Naive thymus-derived CD8-positive, alpha-beta T cell (primary cell): ENCODE measurements at regions not wholly inside any gene's neighbourhood (a gene's known extent, or its start where the extent isn't known, plus 50 kb on each side); places are given as distances from the start of the nearest gene placed in this dataset.

ENCODE experiments used
- ATAC-seq, 2 donors: fragments of 150-1000 bp; cut with Tn5 transposase in 1 of 2; sonication (Bioruptor Pico), chemical (Tn5 transposase) in 1 of 2; 1 replicate in 1 of 2; 2 replicates in 1 of 2; pipeline ENCODE4 v1.10.0; 2021; ENCODE audit warnings: mild to moderate bottlenecking in 2 of 2, moderate library complexity in 2 of 2
- POLR2A ChIA-PET: fragments of 350-600 bp; sonication (Branson Sonifier 250); formaldehyde crosslinking; loops from one replicate; lab custom pipeline; 2021; ENCODE audit warnings: antibody characterized with exemption; lab: Charles Lee
- DNase-seq, 10 donors: peaks; one replicate each; pipeline versions ENCODE4 v3.0.0 to v3.0.0-alpha.2; 2020 to 2022
- H3K27ac Mint-ChIP-seq, 10 donors: one replicate each; pipeline ENCODE4 v1.8.0; 2020 to 2022; ENCODE audit warnings: mild to moderate bottlenecking in 10 of 10, mixed read lengths in 10 of 10, moderate library complexity in 4 of 10, inconsistent platforms in 1 of 10
- H3K27me3 Mint-ChIP-seq, 5 donors: one replicate each; pipeline ENCODE4 v1.8.0; 2021 to 2022; ENCODE audit warnings: mixed read lengths in 5 of 5
- H3K36me3 Mint-ChIP-seq, 3 donors: one replicate each; pipeline ENCODE4 v1.8.0; 2020 to 2022; ENCODE audit warnings: mixed read lengths in 3 of 3, mild to moderate bottlenecking in 2 of 3, inconsistent platforms in 1 of 3
- H3K4me1 Mint-ChIP-seq, 4 donors: one replicate each; pipeline ENCODE4 v1.8.0; 2021 to 2022; ENCODE audit warnings: mixed read lengths in 4 of 4
- H3K4me3 Mint-ChIP-seq, 10 donors: one replicate each; pipeline ENCODE4 v1.8.0; 2020 to 2022; ENCODE audit warnings: mild to moderate bottlenecking in 10 of 10, mixed read lengths in 10 of 10, moderate library complexity in 6 of 10, inconsistent platforms in 1 of 10
- H3K9me3 Mint-ChIP-seq, 9 donors: one replicate each; pipeline ENCODE4 v1.8.0; 2020 to 2022; ENCODE audit warnings: mixed read lengths in 9 of 9, mild to moderate bottlenecking in 3 of 9, inconsistent platforms in 1 of 9, moderate library complexity in 1 of 9

DNA sequence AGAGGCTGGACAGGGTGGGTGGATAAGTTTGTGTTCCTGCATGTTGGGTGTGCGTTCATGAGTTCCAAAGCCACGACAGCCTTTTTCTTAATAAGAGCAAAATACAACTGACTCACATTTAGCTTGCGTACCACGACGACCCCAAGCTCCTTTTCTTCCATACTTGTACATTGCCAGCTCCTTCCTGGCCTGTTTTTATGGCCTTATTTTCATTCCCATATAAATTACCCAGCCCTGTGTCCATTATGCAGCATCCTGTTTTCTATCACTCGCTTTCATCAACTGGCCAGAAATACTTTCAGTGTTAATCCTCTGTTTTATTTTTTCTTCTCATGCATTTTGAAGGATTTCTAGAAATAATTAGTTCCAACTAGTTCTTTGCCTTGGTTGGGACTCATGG, 499.1 kb downstream of the FOXO1 start:
- DNase-seq (no peak), ATAC-seq (no peak)
- Mint-ChIP-seq H3K27me3 (no peaks in the 10 kb centered on the region), H3K36me3 (peaks cover 0 to 5% (median 0%) of the 10 kb centered on the region in 3 donors), H3K4me3 (no peak overlapping the region), H3K4me1 (peaks cover 22 to 79% (median 56%) of the 10 kb centered on the region in 4 donors), H3K9me3 (peaks cover 0 to 1% (median 0%) of the 10 kb centered on the region in 9 donors), H3K27ac (peak overlapping the region in 1 of 10 donors; percentile 29)
- POLR2A ChIA-PET, result interaction anchor here (1.0 to 1.6 kb wide), 2 partner anchors 15 to 19 kb away, joined by 3 to 5 read pairs; no protein-coding TSS in a partner anchor

- DNase-seq (no peak), ATAC-seq (no peak)
- H3K27me3 Mint-ChIP-seq, result no peaks in the 10 kb centered on the region
- POLR2A ChIA-PET, result interaction anchor here (1.0 kb wide), 2 partner anchors 11 to 19 kb away, joined by 3 to 5 read pairs; no protein-coding TSS in a partner anchor
- no peak overlapping the region for H3K4me3 Mint-ChIP-seq
- peaks cover 0 to 5% (median 0%) of the 10 kb centered on the region in 3 donors for H3K36me3 Mint-ChIP-seq
- peaks cover 22 to 78% (median 55%) of the 10 kb centered on the region in 4 donors for H3K4me1 Mint-ChIP-seq
- H3K27ac Mint-ChIP-seq, result peak overlapping the region in 1 of 10 donors; percentile 31
- peaks cover 0 to 1% (median 0%) of the 10 kb centered on the region in 9 donors for H3K9me3 Mint-ChIP-seq
Measured at GRCh38 chr13:40168425-40169166, 497.8 kb downstream of the FOXO1 start.

DNA sequence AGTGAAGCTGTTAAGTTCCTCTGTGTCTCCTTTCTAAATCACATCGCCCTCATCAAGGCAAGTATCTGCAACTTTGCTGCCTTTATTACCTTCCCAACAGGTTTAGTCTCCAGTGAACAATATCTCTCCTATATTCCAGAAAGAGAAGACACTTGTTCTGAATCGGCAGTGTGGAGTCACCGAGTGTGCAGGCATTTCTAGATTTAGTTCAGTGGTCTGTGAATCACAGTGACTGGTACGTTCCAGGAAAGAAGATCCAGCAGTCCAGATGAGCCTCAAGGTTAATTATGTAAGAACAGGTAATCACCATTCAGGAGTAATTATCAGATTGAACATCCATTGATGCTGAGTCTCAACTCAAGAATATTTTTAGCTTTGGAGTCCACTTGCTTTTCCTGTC, 497.0 kb downstream of the FOXO1 start:
- Mint-ChIP-seq H3K4me3 (no peak overlapping the region), H3K4me1 (peaks cover 22 to 72% (median 52%) of the 10 kb centered on the region in 4 donors), H3K27me3 (no peaks in the 10 kb centered on the region), H3K27ac (peak overlapping the region in 3 of 10 donors; percentile 31 to 54 (median 43)), H3K36me3 (peaks cover 0 to 5% (median 0%) of the 10 kb centered on the region in 3 donors), H3K9me3 (peaks cover 0 to 1% (median 0%) of the 10 kb centered on the region in 9 donors)
- POLR2A ChIA-PET, result interaction anchor here (0.6 to 1.0 kb wide), 3 partner anchors 18 to 154 kb away, joined by 3 to 4 read pairs (median 4); no protein-coding TSS in a partner anchor
- no peak for ATAC-seq
- DNase-seq, result no peak

- Mint-ChIP-seq H3K36me3 (peaks cover 0 to 5% (median 0%) of the 10 kb centered on the region in 3 donors), H3K9me3 (peaks cover 0 to 1% (median 0%) of the 10 kb centered on the region in 9 donors), H3K27ac (peak overlapping the region in 2 of 10 donors; percentile 43 to 54), H3K4me3 (no peak overlapping the region), H3K27me3 (no peaks in the 10 kb centered on the region), H3K4me1 (peaks cover 24 to 71% (median 53%) of the 10 kb centered on the region in 4 donors)
- POLR2A ChIA-PET, result interaction anchor here (0.6 to 1.0 kb wide), 4 partner anchors 12 to 391 kb away, joined by 3 to 4 read pairs (median 4); no protein-coding TSS in a partner anchor
- ATAC-seq (no peak), DNase-seq (no peak)
Measured at GRCh38 chr13:40170091-40170490, 496.4 kb downstream of the FOXO1 start.

DNA sequence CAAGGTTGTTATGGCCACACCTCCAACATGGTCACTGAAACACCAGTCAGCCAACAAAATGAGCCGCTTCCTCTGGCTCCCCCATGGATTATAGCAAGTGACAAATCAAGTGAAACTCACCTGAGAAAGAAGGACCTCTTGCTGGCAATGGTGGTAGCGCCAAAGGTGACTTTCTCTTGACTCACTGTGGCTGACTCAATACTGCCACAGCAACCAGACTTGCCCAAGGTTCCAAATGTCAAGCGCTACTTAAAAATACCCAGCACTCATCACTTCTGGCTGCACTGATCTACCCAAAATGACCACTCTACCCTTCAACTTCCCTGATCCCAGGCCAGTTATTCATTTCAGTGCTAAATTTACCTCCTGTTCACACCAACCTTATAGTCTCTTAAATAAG, 495.5 kb downstream of the FOXO1 start:
- POLR2A ChIA-PET, result no interaction called here
- DNase-seq (no peak), ATAC-seq (no peak)
- H3K36me3 Mint-ChIP-seq, result peaks cover 0 to 5% (median 0%) of the 10 kb centered on the region in 3 donors
- no peaks in the 10 kb centered on the region for H3K27me3 Mint-ChIP-seq
- H3K4me1 Mint-ChIP-seq, result peaks cover 18 to 62% (median 44%) of the 10 kb centered on the region in 4 donors
- no peak overlapping the region for H3K27ac Mint-ChIP-seq
- no peak overlapping the region for H3K4me3 Mint-ChIP-seq
- H3K9me3 Mint-ChIP-seq, result peaks cover 0 to 1% (median 0%) of the 10 kb centered on the region in 9 donors

DNA sequence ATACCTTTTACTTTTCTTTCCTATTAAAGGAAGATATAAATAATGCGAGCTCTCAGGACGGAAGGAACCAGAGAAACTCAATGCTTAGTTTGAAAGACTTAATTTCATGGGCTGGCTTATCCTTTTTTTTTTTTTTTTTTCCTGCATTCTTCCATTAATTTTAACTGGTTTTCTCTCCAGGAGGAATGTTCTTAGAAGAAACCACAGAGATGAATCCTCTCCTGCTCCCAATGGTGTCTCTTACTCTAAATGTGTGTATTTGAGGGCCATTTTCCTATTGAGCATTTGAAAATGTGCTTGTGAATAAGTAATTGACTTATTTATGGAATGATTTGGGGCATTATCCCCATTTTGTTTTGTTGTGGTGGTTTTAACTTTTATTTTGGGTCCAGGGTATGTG, 494.9 kb downstream of the FOXO1 start:
- Mint-ChIP-seq H3K27me3 (no peaks in the 10 kb centered on the region), H3K27ac (peak overlapping the region in 1 of 10 donors; percentile 58), H3K36me3 (peaks cover 0 to 5% (median 0%) of the 10 kb centered on the region in 3 donors), H3K4me3 (peak overlapping the region in 4 of 10 donors; percentile 17 to 55 (median 21)), H3K4me1 (peaks cover 17 to 56% (median 41%) of the 10 kb centered on the region in 4 donors), H3K9me3 (peaks cover 0 to 4% (median 0%) of the 10 kb centered on the region in 9 donors)
- ATAC-seq (no peak), DNase-seq (no peak)
- POLR2A ChIA-PET, result no interaction called here

DNA sequence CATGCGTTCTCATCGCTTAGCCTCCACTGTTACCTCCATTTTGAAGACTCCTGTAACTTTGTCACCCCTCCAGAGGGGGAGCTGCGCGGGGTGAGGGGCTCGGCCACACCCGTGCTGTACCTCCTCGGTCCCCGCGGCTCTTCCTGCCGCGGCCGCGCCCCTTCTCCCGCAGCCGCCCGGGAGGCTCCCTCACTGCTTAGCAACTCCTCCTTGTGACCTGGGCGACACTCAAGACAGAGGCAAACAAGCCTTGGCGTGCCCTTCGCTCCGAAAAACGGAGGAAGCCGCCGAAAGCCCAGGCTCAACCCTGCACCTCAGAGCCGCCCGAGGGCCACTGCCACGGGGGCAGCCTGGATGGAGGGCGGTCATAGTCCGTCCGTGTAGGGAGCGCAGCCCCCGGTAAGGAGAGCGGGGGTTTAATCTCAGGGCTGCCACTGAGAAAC, 494.3 kb downstream of the FOXO1 start:
- POLR2A ChIA-PET, result interaction anchor here (1.2 kb wide), 1 partner anchor 18 kb away, joined by 4 read pairs; no protein-coding TSS in a partner anchor
- DNase-seq, result no peak
- Mint-ChIP-seq H3K4me1 (peaks cover 16 to 50% (median 35%) of the 10 kb centered on the region in 4 donors), H3K4me3 (peak overlapping the region in 7 of 10 donors; percentile 17 to 57 (median 23)), H3K9me3 (peaks cover 0 to 4% (median 0%) of the 10 kb centered on the region in 9 donors), H3K36me3 (peaks cover 0 to 5% (median 2%) of the 10 kb centered on the region in 3 donors), H3K27me3 (no peaks in the 10 kb centered on the region), H3K27ac (peak overlapping the region in 2 of 10 donors; percentile 22 to 58)
- ATAC-seq, result peak; percentile 27 to 49

DNA sequence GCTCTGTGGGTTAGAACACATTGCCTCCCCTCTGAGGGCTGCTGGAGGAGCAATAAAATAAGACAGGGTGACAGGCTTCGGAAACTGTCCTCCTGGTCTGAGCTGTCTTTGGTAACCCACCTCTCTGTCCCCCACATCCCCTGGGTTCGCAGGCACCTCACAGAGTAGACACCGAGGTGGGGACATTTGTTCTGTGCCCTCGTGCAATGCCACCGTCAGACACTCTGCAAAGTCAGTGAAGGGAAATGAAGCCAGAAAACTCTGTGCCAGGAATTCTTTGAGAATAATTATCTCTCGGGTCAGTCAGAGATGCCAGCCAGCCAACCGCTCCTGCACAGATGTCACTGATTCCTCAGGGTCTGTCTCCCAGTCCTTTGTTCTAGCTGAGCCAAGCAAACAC, 493.6 kb downstream of the FOXO1 start:
- DNase-seq (no peak), ATAC-seq (no peak)
- Mint-ChIP-seq H3K27me3 (no peaks in the 10 kb centered on the region), H3K36me3 (peaks cover 0 to 5% (median 2%) of the 10 kb centered on the region in 3 donors), H3K27ac (peak overlapping the region in 2 of 10 donors; percentile 11 to 62), H3K4me1 (peaks cover 12 to 48% (median 36%) of the 10 kb centered on the region in 4 donors), H3K4me3 (peak overlapping the region in 2 of 10 donors; percentile 26 to 55), H3K9me3 (peaks cover 0 to 4% (median 0%) of the 10 kb centered on the region in 9 donors)
- POLR2A ChIA-PET, result interaction anchor here (1.2 to 1.9 kb wide), 3 partner anchors 10 to 34 kb away, joined by 3 to 5 read pairs (median 4); no protein-coding TSS in a partner anchor

DNA sequence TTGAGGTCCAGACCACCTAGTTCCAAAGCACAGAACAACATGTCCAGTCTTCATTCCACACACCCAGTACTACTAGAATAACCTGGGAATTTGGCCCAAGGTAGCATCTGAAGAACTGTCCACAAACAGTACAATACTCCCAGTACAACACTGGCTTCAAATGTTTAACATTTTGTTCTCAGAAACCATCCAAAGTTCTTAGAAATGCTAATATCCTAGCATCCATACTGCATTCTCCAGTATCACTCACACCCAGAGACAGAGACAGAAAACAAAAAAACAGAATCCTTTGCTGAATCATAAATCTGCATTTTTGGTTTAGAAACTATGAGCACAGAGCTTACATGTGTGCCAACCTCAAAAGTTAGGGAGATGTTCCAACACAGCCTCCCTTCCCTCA, 490.8 kb downstream of the FOXO1 start:
- POLR2A ChIA-PET, result interaction anchor here (0.6 to 5.3 kb wide), 5 partner anchors 11 to 1163 kb away, joined by 3 to 31 read pairs (median 4); no protein-coding TSS in a partner anchor
- peak overlapping the region in 2 of 10 donors; percentile 16 to 69 for H3K27ac Mint-ChIP-seq
- H3K36me3 Mint-ChIP-seq, result peaks cover 0 to 5% (median 2%) of the 10 kb centered on the region in 3 donors

DNA sequence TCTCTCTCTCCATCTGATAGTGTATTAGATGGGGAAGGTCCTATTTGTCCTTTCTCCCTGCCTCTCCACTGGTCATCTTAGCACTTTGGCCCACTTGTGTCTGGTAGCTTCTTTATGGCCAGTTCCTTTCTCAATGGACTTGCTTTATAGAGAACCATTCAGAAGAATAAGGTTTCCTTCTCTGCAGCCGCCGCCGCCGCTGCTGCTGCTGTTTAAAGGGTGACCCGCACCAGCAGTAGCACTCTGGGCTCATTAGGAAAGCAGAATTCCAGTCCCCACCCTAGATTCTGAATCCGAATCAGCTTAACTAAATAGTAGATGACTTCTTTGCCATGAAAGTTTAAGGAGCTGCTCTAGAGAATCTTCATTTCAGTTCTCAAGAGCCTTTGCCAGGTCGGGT, 490.2 kb downstream of the FOXO1 start:
- no peaks in the 10 kb centered on the region for H3K27me3 Mint-ChIP-seq
- DNase-seq, result no peak
- no peak overlapping the region for H3K4me3 Mint-ChIP-seq
- no peak for ATAC-seq
- peak overlapping the region in 2 of 10 donors; percentile 9 to 16 for H3K27ac Mint-ChIP-seq
- POLR2A ChIA-PET, result interaction anchor here (1.0 to 5.3 kb wide), 3 partner anchors 11 to 43 kb away, joined by 4 to 31 read pairs (median 5); no protein-coding TSS in a partner anchor
- H3K36me3 Mint-ChIP-seq, result peaks cover 0 to 2% (median 1%) of the 10 kb centered on the region in 3 donors
- peaks cover 0 to 4% (median 0%) of the 10 kb centered on the region in 9 donors for H3K9me3 Mint-ChIP-seq
- peaks cover 22 to 55% (median 37%) of the 10 kb centered on the region in 4 donors for H3K4me1 Mint-ChIP-seq

More for the DNA sequence above, 490.8 kb downstream of the FOXO1 start:
- Mint-ChIP-seq H3K4me3 (no peak overlapping the region), H3K4me1 (peaks cover 20 to 56% (median 40%) of the 10 kb centered on the region in 4 donors), H3K27me3 (no peaks in the 10 kb centered on the region), H3K9me3 (peaks cover 0 to 4% (median 0%) of the 10 kb centered on the region in 9 donors)
- ATAC-seq, result no peak
- no peak for DNase-seq

DNA sequence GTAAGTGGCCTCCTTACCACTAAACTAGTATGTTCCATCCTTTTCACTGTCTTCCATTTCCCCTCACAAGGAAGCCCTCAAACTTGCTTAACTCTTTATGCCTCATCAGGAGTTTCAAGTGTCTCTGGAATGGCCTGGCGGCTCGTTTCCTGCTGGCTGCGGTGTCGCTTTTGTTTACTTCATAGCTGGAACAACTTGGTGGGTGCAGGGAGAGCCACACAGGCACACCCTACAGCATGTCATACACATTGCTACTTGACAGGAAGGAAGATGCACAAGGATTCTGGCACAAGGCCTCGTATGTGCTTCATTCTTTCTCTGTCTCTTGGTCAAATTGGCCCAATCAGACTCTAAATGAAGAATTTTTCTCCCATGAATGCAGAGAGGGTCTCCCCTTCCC, 488.3 kb downstream of the FOXO1 start:
- peaks cover 24 to 52% (median 37%) of the 10 kb centered on the region in 4 donors for H3K4me1 Mint-ChIP-seq
- H3K27me3 Mint-ChIP-seq, result no peaks in the 10 kb centered on the region
- ATAC-seq (peak; percentile 37 to 61), DNase-seq (no peak)
- peaks cover 0 to 2% (median 0%) of the 10 kb centered on the region in 3 donors for H3K36me3 Mint-ChIP-seq
- H3K4me3 Mint-ChIP-seq, result peak overlapping the region in 7 of 10 donors; percentile 1 to 65 (median 29)
- peak overlapping the region in 9 of 10 donors; percentile 1 to 90 (median 65) for H3K27ac Mint-ChIP-seq
- H3K9me3 Mint-ChIP-seq, result peaks cover 0 to 4% (median 0%) of the 10 kb centered on the region in 9 donors
- POLR2A ChIA-PET, result interaction anchor here (0.5 to 5.3 kb wide), 4 partner anchors 9 to 96 kb away, joined by 3 to 31 read pairs (median 4); no protein-coding TSS in a partner anchor
